ENCODE measurements at regions not wholly inside any gene's neighbourhood (a gene's known extent, or its start where the extent isn't known, plus 50 kb on each side); places are given as distances from the start of the nearest gene placed in this dataset.

DNA sequence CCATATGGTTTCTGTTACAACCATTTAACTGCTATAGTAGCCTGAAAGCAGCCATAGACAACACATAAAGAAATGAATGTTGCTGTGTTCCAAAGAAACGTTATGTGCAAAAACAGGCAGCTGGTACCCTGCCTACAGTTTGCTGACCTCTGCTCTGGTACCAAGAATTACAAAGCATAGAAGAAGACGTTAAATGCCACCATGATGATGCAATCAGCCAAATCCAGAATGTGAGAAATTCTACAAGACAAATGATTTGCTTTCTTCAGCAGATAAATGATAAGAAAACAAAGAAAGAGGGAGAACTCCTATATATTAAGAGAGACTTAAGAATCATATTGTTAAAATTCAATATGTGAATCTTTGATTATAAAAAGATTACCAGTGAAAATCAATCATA is 97.8 kb upstream of the PDE4B start:
- Histone ChIP-seq H2AFZ (no peak overlapping the region), H3K79me2 (replicated peaks; ENCODE audit: insufficient read depth) (no peaks in the 10 kb centered on the region), H3K27ac (ENCODE audit: low read depth) (no peak overlapping the region), H3K27me3 (ENCODE audit: insufficient read depth) (no peaks in the 10 kb centered on the region), H3F3A (replicated peaks; ENCODE audit: low read depth) (no peaks in the 10 kb centered on the region), H3K4me3 (no peak overlapping the region), H3K4me2 (no peak overlapping the region), H3K9me2 (ENCODE audit: insufficient read depth) (no peaks in the 10 kb centered on the region), H3K36me3 (ENCODE audit: insufficient read depth) (no peaks in the 10 kb centered on the region), H3K4me1 (ENCODE audit: insufficient read depth) (no peaks in the 10 kb centered on the region), H4K20me1 (replicated peaks; ENCODE audit: insufficient read depth) (no peaks in the 10 kb centered on the region)
- no peaks in the 10 kb centered on the region; the same call in 2 of the 3 replicates for H3K4me1 Mint-ChIP-seq
- H3K4me3 Mint-ChIP-seq: no peak overlapping the region
- DNase-seq (ENCODE audit: low spot score) (no peak), ATAC-seq (no peak)
- H3K9me3 Mint-ChIP-seq: no peaks in the 10 kb centered on the region
- H3K36me3 Mint-ChIP-seq (ENCODE audit: low read depth): no peaks in the 10 kb centered on the region
- no peak overlapping the region for H3K27ac Mint-ChIP-seq
- peaks cover 2% of the 10 kb centered on the region for H3K27me3 Mint-ChIP-seq (ENCODE audit: insufficient read depth, low read depth, poor library complexity)
- TF ChIP-seq, protein P1, sequence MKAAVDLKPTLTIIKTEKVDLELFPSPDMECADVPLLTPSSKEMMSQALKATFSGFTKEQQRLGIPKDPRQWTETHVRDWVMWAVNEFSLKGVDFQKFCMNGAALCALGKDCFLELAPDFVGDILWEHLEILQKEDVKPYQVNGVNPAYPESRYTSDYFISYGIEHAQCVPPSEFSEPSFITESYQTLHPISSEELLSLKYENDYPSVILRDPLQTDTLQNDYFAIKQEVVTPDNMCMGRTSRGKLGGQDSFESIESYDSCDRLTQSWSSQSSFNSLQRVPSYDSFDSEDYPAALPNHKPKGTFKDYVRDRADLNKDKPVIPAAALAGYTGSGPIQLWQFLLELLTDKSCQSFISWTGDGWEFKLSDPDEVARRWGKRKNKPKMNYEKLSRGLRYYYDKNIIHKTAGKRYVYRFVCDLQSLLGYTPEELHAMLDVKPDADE (IDR thresholded peaks at IDR 0.05): no peak
- TF ChIP-seq, protein P2, sequence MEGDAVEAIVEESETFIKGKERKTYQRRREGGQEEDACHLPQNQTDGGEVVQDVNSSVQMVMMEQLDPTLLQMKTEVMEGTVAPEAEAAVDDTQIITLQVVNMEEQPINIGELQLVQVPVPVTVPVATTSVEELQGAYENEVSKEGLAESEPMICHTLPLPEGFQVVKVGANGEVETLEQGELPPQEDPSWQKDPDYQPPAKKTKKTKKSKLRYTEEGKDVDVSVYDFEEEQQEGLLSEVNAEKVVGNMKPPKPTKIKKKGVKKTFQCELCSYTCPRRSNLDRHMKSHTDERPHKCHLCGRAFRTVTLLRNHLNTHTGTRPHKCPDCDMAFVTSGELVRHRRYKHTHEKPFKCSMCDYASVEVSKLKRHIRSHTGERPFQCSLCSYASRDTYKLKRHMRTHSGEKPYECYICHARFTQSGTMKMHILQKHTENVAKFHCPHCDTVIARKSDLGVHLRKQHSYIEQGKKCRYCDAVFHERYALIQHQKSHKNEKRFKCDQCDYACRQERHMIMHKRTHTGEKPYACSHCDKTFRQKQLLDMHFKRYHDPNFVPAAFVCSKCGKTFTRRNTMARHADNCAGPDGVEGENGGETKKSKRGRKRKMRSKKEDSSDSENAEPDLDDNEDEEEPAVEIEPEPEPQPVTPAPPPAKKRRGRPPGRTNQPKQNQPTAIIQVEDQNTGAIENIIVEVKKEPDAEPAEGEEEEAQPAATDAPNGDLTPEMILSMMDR (conservative IDR thresholded peaks at IDR 0.05; ENCODE audit: low read depth in 2 of 2): no peak
- TF ChIP-seq EZH2 (IDR thresholded peaks at IDR 0.05; ENCODE audit: low read depth, unreplicated experiment) (no peak), STAT1 (IDR thresholded peaks at IDR 0.05; ENCODE audit: unreplicated experiment) (no peak), CREB1 (CRISPR knock-in tag; IDR thresholded peaks at IDR 0.05; ENCODE audit: low read depth) (no peak), ZNF331 (CRISPR knock-in tag; IDR thresholded peaks at IDR 0.05; ENCODE audit: low read depth) (no peak), ZNF114 (CRISPR knock-in tag; IDR thresholded peaks at IDR 0.05) (no peak), POLR2AphosphoS5 (IDR thresholded peaks at IDR 0.05; ENCODE audit: low read depth) (no peak), JUNB (IDR thresholded peaks at IDR 0.05; ENCODE audit: unreplicated experiment) (no peak), EZH2phosphoT487 (IDR thresholded peaks at IDR 0.05; ENCODE audit: unreplicated experiment) (no peak)
- TF ChIP-seq, protein P3, sequence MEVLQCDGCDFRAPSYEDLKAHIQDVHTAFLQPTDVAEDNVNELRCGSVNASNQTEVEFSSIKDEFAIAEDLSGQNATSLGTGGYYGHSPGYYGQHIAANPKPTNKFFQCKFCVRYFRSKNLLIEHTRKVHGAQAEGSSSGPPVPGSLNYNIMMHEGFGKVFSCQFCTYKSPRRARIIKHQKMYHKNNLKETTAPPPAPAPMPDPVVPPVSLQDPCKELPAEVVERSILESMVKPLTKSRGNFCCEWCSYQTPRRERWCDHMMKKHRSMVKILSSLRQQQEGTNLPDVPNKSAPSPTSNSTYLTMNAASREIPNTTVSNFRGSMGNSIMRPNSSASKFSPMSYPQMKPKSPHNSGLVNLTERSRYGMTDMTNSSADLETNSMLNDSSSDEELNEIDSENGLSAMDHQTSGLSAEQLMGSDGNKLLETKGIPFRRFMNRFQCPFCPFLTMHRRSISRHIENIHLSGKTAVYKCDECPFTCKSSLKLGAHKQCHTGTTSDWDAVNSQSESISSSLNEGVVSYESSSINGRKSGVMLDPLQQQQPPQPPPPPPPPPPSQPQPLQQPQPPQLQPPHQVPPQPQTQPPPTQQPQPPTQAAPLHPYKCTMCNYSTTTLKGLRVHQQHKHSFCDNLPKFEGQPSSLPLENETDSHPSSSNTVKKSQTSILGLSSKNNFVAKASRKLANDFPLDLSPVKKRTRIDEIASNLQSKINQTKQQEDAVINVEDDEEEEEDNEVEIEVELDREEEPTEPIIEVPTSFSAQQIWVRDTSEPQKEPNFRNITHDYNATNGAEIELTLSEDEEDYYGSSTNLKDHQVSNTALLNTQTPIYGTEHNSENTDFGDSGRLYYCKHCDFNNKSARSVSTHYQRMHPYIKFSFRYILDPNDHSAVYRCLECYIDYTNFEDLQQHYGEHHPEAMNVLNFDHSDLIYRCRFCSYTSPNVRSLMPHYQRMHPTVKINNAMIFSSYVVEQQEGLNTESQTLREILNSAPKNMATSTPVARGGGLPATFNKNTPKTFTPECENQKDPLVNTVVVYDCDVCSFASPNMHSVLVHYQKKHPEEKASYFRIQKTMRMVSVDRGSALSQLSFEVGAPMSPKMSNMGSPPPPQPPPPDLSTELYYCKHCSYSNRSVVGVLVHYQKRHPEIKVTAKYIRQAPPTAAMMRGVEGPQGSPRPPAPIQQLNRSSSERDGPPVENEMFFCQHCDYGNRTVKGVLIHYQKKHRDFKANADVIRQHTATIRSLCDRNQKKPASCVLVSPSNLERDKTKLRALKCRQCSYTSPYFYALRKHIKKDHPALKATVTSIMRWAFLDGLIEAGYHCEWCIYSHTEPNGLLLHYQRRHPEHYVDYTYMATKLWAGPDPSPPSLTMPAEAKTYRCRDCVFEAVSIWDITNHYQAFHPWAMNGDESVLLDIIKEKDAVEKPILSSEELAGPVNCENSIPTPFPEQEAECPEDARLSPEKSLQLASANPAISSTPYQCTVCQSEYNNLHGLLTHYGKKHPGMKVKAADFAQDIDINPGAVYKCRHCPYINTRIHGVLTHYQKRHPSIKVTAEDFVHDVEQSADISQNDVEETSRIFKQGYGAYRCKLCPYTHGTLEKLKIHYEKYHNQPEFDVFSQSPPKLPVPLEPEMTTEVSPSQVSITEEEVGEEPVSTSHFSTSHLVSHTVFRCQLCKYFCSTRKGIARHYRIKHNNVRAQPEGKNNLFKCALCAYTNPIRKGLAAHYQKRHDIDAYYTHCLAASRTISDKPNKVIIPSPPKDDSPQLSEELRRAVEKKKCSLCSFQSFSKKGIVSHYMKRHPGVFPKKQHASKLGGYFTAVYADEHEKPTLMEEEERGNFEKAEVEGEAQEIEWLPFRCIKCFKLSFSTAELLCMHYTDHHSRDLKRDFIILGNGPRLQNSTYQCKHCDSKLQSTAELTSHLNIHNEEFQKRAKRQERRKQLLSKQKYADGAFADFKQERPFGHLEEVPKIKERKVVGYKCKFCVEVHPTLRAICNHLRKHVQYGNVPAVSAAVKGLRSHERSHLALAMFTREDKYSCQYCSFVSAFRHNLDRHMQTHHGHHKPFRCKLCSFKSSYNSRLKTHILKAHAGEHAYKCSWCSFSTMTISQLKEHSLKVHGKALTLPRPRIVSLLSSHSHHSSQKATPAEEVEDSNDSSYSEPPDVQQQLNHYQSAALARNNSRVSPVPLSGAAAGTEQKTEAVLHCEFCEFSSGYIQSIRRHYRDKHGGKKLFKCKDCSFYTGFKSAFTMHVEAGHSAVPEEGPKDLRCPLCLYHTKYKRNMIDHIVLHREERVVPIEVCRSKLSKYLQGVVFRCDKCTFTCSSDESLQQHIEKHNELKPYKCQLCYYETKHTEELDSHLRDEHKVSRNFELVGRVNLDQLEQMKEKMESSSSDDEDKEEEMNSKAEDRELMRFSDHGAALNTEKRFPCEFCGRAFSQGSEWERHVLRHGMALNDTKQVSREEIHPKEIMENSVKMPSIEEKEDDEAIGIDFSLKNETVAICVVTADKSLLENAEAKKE (CRISPR knock-in tag; IDR thresholded peaks at IDR 0.05): no peak
- TF ChIP-seq, protein P4, sequence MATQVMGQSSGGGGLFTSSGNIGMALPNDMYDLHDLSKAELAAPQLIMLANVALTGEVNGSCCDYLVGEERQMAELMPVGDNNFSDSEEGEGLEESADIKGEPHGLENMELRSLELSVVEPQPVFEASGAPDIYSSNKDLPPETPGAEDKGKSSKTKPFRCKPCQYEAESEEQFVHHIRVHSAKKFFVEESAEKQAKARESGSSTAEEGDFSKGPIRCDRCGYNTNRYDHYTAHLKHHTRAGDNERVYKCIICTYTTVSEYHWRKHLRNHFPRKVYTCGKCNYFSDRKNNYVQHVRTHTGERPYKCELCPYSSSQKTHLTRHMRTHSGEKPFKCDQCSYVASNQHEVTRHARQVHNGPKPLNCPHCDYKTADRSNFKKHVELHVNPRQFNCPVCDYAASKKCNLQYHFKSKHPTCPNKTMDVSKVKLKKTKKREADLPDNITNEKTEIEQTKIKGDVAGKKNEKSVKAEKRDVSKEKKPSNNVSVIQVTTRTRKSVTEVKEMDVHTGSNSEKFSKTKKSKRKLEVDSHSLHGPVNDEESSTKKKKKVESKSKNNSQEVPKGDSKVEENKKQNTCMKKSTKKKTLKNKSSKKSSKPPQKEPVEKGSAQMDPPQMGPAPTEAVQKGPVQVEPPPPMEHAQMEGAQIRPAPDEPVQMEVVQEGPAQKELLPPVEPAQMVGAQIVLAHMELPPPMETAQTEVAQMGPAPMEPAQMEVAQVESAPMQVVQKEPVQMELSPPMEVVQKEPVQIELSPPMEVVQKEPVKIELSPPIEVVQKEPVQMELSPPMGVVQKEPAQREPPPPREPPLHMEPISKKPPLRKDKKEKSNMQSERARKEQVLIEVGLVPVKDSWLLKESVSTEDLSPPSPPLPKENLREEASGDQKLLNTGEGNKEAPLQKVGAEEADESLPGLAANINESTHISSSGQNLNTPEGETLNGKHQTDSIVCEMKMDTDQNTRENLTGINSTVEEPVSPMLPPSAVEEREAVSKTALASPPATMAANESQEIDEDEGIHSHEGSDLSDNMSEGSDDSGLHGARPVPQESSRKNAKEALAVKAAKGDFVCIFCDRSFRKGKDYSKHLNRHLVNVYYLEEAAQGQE (IDR thresholded peaks at IDR 0.05; ENCODE audit: unreplicated experiment): no peak
